Fibroblast of skin of scalp (primary cell): ENCODE measurements at regions not wholly inside any gene's neighbourhood (a gene's known extent, or its start where the extent isn't known, plus 50 kb on each side); places are given as distances from the start of the nearest gene placed in this dataset.
"Not testable (repeated sequence)": the region's sequence is repeated elsewhere in the genome, so short reads cannot be mapped to it uniquely, and the experiment has no call there.

Experiments
- DNase-seq: peaks from one replicate; pipeline ENCODE4 v3.0.0-alpha.2; 2013

DNA sequence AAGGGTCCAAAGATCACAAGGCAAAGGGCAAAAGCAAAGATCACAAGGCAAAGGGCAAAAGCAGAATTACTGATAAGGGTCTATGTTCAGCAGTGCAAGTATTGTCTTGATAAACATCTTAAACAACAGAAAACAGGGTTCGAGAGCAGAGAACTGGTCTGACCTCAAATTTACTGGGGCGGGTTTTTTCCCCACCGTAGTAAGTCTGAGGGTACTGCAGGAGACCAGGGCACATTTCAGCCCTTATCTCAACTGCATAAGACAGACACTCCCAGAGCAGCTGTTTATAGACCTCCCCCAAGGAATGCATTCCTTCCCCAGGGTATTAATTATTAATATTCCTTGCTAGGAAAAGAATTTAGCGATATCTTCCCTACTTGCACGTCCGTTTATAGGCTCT, 61.3 kb downstream of the ZNF860 start:
- DNase-seq, result not testable (repeated sequence)

DNA sequence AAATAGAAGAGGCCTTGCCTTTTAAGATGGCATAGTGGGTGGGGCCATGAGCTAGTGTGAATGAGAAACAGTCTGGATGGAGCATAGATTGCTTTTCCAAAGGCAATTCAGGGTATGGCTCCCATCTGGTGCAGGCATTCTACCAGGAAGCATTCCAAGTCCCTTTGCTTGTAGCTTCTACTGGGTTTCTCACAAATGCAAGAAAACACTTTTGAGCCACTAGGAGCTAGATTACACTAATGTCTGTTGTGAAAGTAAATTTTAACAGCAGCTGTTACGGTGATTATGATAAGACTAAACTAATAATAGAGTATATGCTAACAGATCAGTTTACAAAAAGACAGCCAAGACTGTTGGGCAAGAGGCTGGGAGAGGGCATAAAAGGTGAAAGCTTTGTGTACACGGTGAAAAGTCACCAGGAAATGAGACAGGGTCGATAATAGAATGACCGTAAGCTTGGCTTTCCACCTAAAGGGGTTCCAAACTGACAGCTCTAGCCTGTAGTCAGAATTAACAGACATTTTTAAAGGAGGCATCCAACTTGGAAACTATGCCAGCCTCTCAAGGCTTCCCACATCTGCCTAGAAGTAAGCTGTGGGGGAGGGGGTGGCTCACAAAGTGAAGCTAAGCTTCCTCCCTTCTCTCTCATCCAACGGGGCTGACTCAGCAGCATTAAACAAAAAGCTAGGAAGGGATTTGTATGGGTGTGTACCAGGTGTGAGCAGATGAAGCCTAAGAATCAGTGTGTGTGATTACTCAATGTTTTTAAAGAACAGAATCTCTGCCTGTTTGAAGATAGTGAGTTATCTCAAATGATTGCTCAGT, 61.1 kb upstream of the GPD1L start:
- DNase-seq, result peak; percentile 4

DNA sequence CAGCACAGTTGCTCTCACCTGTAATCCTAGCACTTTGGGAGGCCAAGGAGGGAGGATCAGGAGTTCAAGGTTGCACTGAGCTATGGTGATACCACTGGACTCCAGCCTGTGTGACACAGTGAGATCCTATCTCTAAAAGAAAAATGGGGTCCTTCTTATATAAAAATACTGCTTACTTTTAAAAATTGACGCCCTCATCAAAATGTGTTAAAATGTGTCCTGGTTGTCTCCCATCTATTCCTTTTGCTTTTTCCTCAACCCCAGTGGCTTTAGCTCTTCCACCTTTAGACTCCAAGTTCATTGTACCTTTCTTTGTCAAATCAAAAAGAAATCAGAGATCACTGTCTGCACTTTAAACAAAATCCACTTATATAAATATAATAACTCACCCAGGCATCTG, 60.3 kb upstream of the GPD1L start:
- no peak for DNase-seq

DNA sequence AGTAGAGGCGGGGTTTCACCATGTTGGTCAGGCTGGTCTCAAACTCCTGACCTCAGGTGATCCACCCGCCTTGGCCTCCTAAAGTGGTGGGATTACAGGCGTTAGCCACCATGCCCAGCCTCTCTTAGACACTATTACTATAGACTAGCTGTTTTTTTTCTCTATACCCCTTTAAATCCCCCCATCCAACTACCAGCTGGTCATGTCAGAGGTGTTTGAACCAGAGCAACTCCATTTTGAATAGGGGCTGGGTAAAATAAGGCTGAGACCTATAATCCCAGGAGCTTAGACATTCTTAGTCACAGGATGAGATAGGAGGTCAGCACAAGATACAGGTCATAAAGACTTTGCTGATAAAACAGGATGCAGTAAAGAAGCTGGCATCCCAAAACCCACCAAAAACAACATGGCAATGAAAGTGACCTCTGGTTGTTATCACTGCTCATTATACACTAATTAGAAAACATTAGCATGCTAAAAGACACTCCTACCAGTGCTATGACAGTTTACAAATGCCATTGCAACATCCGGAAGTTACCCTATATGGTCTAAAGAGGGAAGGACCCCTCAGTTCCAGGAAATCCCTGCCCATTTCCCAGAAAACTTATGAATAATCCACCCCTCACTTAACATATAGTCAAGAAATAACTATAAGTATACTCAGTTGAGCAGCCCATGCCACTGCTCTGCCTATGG, 57.8 kb upstream of the GPD1L start:
- DNase-seq, result no peak

DNA sequence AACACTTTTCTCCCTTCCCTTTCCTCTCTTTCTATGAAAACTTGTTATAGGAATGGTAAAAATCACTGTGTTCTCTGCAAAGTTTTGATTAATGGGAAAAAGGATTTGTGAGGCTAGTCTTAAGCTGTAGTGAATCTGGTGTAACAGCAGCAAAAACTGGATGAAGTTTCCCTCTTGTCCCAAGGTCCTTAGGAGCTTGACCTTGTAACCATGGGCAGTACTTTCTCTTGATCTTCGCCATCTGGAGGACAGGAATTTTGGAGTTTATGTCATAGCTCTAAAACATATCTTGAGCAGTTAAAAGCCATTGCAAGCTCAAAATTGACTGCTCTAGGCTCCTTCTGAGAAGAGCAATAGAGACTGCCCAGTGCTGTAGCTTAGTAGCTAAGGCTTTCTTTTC, 56.5 kb upstream of the GPD1L start:
- DNase-seq, result no peak

DNA sequence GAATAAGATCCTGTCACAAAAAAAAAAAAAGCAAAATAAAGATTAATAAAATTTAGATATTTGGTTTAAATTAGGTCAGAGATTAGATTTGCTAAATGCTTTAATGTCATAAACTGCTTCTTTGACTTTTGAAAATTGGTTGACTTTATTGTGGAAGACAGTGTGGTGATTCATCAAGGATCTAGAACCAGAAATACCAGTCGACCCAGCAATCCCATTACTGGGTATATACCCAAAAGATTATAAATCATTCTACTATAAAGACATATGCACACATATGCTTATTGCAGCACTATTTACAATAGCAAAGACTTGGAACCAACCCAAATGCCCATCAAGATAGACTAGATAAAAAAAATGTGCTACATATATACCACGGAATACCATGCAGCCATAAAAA, 54.2 kb upstream of the GPD1L start:
- not testable (repeated sequence) for DNase-seq

DNA sequence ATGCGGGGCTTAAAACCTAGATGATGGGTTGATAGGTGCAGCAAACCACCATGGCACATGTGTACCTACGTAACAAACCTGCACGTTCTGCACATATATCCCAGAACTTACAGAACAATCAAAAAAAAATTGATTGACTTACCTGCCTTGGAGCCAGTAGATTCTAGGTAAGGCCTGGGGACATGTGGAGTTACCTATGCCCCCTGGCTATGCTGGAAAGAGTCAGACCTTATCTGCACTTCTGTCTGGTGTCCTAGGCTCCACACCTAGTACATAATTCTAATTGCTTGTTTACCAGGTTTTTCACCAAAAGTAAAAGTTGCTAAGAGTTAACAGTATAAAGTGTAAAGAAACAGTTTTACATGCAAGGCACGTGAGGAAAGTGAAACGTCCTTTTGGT, 53.6 kb upstream of the GPD1L start:
- not testable (repeated sequence) for DNase-seq

DNA sequence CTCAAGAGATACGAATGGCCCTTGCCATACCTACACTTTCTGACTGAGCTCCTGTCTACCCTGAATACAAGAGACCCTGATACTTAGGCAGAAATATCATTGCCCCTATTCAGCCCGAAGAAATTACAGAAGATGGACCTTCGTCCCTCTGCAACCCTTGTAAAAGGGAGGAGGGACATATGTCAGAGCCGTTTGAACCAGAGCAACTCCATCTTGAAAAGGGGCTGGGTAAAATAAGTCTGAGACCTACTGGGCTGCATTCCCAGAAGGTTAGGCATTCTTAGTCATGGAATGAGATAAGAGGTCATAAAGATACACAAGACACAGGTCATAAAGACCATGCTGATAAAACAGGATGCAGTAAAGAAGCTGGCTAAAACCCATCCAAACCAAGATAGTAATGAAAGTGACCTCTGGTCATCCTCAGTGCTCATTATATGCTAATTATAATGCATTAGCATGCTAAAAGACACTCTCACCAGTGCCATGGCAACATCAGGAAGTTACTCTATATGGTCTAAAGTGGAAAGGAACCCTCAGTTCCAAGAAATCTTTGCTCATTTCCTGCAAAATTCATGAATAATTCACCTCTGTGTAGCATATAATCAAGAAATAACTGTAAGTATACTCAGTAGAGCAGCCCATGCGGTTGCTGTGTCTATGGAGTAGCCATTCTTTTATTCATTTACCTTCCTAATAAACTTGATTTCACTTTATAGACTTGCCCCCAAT, 49.7 kb upstream of the GPD1L start:
- DNase-seq, result no peak
